Right kidney (tissue), 1 donor: ENCODE measurements at regions not wholly inside any gene's neighbourhood (a gene's known extent, or its start where the extent isn't known, plus 50 kb on each side); places are given as distances from the start of the nearest gene placed in this dataset.
A peak's percentile ranks its signal among the peaks of the same experiment; 100 is the strongest.

Source experiments
- DNase-seq: peaks from one replicate; pipeline ENCODE4 v3.0.0-alpha.2; 2016

GRCh38 chr5:73263001-73263710, 90.2 kb downstream of the TMEM174 start:
- DNase-seq = no peak

GRCh38 chr5:73256862-73257261, 83.9 kb downstream of the TMEM174 start:
- no peak for DNase-seq

- DNase-seq = no peak
Observed at GRCh38 chr5:73256462-73256861, 83.5 kb downstream of the TMEM174 start.

GRCh38 chr5:73256012-73256411, 83.0 kb downstream of the TMEM174 start:
- no peak for DNase-seq

- DNase-seq = no peak
Observed at GRCh38 chr5:73254642-73255041, 81.6 kb downstream of the TMEM174 start.

GRCh38 chr5:73253047-73253660, 80.2 kb downstream of the TMEM174 start:
- DNase-seq = no peak

- no peak for DNase-seq
Observed at GRCh38 chr5:73250645-73251044, 77.7 kb downstream of the TMEM174 start.

GRCh38 chr5:73242735-73243134, 69.7 kb downstream of the TMEM174 start:
- DNase-seq = no peak

- no peak for DNase-seq
Observed at GRCh38 chr5:73238873-73239272, 65.9 kb downstream of the TMEM174 start.

GRCh38 chr5:73236541-73237128, 63.6 kb downstream of the TMEM174 start:
- DNase-seq = no peak

- no peak for DNase-seq
Observed at GRCh38 chr5:73234204-73234555, 61.2 kb downstream of the TMEM174 start.

- DNase-seq = peak; percentile 95
Observed at GRCh38 chr5:73233461-73234203, 60.6 kb downstream of the TMEM174 start.

- DNase-seq = peak; percentile 47
Observed at GRCh38 chr5:73233053-73233460, 60.1 kb downstream of the TMEM174 start.

- peak; percentile 71 for DNase-seq
Observed at GRCh38 chr5:73232266-73233041, 59.5 kb downstream of the TMEM174 start.

GRCh38 chr5:73231246-73231778, 58.3 kb downstream of the TMEM174 start:
- no peak for DNase-seq

- DNase-seq = peak; percentile 31
Observed at GRCh38 chr5:73230264-73231245, 57.6 kb downstream of the TMEM174 start.

GRCh38 chr5:73229271-73229670, 56.3 kb downstream of the TMEM174 start:
- DNase-seq = no peak

GRCh38 chr5:73228052-73228451, 55.1 kb downstream of the TMEM174 start:
- DNase-seq = no peak
